GM19372 (cell line): ENCODE measurements at regions not wholly inside any gene's neighbourhood (a gene's known extent, or its start where the extent isn't known, plus 50 kb on each side); places are given as distances from the start of the nearest gene placed in this dataset.
"Not testable (repeated sequence)": the region's sequence is repeated elsewhere in the genome, so short reads cannot be mapped to it uniquely, and the experiment has no call there.

ENCODE experiments used
- ATAC-seq: cut with Tn5 transposase; IDR thresholded peaks from one replicate; pipeline ENCODE4 v1.9.1; 2021; ENCODE audit warnings: mild to moderate bottlenecking, low read depth, moderate library complexity; ENCODE audit not compliant: unreplicated experiment

DNA sequence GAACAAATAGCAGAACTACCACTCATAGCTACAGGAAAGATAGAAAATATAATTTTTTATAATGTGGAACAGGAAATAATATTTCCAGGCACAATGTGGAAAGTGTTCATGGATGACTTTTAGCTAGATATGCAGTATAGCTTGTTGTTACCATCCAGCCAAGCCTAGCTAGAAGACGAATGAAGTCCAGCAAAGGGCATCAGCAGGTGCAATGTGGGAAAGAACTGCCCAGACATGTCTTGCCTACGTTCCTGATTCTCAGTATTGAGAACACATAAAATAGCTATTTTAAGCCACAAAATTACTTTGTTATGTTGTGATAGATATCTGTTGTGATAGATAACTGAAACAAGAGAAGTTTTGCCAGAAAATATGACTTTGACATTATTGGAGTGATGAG is 1690.0 kb upstream of the LRRTM3 start:
- no peak for ATAC-seq

GRCh38 chr10:65265451-65265954 is 1660.3 kb upstream of the LRRTM3 start:
- ATAC-seq, result no peak

DNA sequence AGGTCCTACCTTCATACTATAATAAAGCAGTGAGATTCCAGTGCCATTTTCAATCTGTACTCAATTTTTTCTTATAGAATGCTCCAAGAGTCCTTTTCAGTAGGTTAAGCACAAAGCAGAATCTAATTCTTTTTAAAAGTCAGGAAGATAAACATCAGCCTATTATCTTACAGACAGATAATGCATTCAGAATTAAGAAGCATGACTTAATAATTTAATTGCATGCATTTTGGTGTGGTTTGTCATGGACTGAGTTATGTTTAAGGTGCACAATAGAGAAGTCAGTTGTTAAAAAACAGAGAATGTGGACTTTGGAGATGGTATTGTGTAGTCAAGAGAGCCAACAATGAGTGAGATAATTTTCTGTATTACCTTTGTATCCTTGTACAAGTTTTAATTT is 1656.3 kb upstream of the LRRTM3 start:
- not testable (repeated sequence) for ATAC-seq

GRCh38 chr10:65270969-65271368 is 1654.9 kb upstream of the LRRTM3 start:
- no peak for ATAC-seq

DNA sequence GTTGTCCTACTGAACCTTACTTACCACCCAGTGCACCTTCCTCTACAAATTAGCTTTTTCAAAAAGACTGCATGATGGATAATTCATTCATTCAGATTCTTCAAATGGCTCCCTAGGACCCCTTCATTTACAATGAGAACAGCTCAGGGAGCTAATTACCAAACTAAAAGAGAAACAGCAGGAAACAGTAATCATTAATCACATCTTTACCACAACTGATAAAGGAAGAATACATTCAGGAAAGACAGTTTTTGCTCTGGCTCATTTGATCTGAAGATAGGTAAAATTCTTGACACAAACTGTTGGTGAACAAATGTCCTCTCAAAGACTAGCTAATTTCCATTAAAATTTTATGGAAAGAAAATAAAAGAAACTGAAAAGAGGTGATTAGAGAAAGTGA is 1652.7 kb upstream of the LRRTM3 start:
- ATAC-seq, result no peak

DNA sequence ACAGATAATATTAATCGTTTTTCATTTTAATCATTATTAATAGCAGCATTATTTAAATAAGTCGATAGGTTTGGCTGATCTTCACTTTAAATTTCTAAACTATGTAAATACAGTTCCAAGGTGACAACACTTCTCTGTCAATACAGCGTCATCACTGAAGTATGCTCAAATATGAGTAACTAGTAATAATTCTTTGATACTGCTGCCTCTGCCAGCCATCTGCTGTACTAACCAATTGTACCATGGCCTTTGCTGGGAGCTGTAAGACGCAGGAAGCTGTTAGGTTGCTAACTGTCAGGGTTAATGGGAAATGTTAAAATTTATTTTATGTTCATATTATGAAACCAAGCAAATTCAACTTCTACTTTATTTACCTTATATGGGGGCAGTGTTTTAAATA is 1650.5 kb upstream of the LRRTM3 start:
- no peak for ATAC-seq

DNA sequence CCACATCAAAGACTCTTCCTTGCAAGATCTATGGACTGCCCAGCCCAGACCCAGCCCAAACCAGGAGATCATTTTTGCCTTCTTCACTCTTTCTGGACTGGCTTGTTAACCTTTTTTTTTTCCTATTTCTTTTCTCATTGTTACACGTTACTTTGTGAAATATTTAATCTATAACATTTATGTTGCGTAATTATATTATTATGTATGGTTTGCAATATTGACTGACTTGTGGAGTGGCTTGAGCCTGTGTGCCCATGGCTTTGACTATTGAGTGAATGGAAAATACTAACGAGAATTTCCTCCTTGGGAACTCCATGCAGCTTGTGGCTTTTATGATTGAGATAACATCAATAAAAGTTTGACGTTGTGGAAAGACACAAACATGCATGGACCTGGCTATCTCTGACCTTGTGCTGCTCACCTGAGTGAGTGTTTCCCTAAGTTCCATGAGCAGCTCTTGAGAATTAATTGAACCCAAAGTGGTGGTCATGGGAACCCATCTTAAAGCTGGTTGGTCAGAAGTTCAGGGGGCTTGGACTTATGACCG is 1641.3 kb upstream of the LRRTM3 start:
- ATAC-seq, result no peak

GRCh38 chr10:65285726-65286125 is 1640.1 kb upstream of the LRRTM3 start:
- not testable (repeated sequence) for ATAC-seq

DNA sequence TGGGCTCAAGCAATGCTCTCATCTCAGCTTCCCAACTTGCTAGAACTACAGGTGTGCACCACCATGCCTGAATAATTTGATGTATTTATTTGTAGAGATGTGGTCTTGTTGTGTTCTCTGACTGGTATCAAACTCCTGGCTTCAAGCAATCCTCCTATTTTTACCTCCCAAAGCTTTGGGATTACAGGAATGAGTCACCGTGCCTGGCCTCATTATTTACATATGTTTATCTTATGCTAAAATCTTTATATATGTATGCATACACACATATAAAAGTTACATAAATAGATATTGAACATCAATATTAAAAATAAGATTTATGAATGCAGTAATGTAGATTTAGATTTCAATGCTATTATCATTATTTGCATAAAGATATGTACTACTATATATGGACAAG is 1634.5 kb upstream of the LRRTM3 start:
- ATAC-seq, result no peak

DNA sequence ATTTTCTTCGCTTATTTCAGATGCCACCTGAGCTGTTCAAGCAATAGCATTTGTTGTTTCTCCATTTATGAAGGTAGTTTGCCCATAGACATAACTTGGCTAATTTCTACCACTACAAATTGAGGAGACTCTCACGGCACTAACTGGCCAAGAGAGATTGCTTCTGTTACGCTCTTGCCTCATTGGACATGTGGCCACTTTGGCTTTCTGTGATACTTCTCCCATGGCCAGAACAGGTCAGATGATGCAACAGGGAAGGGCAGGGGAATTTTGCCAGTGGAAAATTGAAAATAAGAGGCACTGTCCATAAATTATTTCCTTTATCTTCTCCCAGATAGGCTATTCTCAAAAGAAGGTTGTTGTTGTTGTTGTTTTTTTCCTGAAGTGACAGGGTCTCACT is 1633.3 kb upstream of the LRRTM3 start:
- no peak for ATAC-seq

- ATAC-seq, result no peak
Observed at GRCh38 chr10:65294329-65294728, 1631.5 kb upstream of the LRRTM3 start.

DNA sequence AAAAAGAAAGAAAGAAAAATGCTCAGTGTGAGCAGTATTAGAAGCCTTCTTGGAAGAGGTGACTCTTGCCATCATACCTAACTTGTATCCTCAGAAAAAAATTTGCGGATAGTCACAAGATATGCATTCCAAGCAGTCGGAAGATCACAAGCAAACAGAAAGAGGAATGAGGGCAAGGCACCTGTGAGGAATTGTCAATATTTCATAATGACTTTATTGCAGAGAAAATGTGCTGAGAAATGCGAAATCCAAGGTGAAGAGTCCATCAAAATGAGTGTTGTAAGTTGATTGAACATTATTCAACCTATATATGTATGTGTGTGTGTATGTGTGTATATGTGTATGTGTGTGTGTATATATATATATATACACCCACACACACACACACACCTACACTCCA is 1624.7 kb upstream of the LRRTM3 start:
- ATAC-seq, result no peak

GRCh38 chr10:65306201-65306600 is 1619.6 kb upstream of the LRRTM3 start:
- no peak for ATAC-seq

- ATAC-seq, result no peak
Observed at GRCh38 chr10:65312876-65313275, 1613.0 kb upstream of the LRRTM3 start.

GRCh38 chr10:65313406-65313805 is 1612.4 kb upstream of the LRRTM3 start:
- no peak for ATAC-seq

GRCh38 chr10:65314253-65314652 is 1611.6 kb upstream of the LRRTM3 start:
- no peak for ATAC-seq

DNA sequence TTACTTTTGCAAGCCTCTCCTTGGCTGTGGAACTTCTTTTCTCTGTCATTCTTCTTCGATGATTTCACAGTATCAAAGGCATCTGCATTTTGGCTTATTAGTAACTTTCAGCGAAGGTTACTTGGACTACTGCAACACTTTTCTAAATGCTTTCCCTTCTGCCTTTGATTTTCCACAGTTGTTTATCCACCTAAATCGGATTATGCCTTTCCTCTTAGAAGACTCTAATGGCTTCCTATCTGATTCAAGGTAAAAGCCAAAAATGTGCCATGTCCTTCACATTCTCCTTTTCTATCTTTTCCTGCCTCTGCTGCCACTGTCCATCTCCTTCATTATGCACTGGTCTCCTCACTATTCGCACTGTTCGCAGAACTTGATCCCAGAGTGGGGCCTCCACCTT is 1606.3 kb upstream of the LRRTM3 start:
- no peak for ATAC-seq

DNA sequence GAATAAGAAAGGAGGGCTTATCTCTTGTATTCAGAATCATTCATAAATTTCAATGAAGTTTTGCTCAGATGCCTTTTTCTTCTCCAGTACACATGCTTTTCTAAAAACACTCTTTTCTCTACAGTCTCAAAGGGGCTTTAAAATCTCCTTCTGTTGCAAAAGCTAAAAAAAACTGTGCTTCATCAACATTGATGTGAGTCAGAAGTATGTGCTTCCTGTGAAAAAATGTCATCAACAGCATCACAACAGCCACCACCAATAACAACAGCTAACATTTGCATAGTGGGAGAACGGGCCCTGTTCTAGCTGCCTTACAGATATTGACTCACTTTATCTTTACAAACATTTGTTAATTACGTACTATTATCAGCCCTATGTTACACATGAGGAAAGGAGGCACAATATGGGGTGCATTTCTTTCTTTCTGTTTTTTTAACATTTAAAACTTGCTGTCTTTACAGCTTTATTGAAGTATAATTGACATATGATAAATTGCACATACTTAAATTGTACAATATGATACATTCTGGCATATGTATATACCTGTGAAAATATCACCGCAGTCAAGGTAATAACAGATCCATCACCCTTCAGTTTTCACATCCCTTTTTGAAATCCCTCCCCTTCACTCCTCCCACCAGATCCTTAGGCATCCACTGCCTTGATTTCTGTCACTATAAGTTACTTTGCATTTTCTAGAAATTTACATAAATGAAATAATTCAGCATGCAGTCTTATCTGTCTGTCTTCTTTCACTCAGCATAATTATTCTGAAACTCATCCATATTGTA is 1605.4 kb upstream of the LRRTM3 start:
- no peak for ATAC-seq

DNA sequence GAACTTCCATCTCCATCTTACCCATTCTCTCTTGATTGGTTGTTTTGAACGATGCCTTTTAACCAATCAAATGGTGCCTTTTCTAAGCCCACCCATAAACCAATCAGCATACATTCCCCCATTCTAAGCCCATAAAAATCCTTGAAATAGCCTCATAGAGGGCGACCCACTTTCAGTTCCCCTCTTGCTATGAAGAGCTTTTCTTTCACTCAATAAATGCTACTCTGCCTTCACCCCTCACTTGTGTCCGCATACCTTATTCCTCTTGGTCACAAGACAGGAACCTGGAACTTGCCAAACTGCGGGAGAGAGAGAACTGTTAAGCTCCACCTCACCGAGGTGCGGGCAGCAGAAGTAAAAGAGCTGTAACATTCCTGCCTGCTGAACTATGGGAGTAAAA is 1602.0 kb upstream of the LRRTM3 start:
- no peak for ATAC-seq

DNA sequence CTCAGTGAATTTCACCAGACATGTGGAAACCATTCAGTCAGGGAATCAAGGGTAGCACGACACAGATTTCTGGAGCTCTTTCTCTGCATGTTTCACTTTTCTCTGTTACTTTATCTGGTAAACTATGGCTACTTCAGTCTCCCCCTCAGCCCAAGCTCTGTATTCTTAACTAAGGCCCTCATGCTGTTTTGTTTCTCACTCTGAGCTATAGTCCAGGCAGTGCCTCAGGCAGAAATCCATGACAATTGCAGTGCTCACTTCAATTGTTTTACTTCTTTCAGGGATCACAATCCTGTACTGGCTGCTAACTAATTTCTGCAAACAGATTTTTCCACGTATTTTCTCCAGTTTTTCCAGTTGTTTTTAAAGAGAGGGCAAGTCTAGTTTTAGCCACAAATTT is 1599.9 kb upstream of the LRRTM3 start:
- no peak for ATAC-seq

GRCh38 chr10:65328486-65328885 is 1597.3 kb upstream of the LRRTM3 start:
- no peak for ATAC-seq

DNA sequence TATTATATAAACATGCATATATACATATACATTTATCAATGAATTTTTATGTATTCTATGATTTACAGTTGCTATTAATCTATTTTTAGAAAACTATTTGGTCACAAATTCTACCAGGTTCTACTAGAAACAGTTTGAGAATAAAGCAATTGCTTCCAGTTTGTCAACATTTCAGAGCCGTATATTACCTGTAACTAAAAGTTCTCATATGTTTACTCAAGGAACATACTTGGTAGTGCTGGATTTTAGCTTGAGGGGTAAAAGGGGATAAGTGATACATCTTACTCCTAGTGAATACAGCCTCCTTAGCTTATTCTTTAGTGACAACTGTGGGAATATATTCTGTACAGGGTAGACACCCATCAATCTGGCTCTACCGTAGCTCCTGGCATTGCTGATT is 1590.5 kb upstream of the LRRTM3 start:
- ATAC-seq, result no peak
